GM23338 (cell line): ENCODE measurements at regions not wholly inside any gene's neighbourhood (a gene's known extent, or its start where the extent isn't known, plus 50 kb on each side); places are given as distances from the start of the nearest gene placed in this dataset.

Experiments
- ATAC-seq: fragments of 200-7000 bp; cut with Tn5 transposase; 3 replicates; pipeline ENCODE4 v1.9.1; 2020
- DNase-seq: peaks from one replicate; pipeline ENCODE4 v3.0.0-alpha.2; 2015; ENCODE audit warnings: low spot score
- H2AFZ ChIP-seq: fragments of 200-600 bp; sonication (generic); 2 replicates; pipeline ENCODE4 v1.8.0; 2016; ENCODE audit warnings: antibody characterized with exemption, mild to moderate bottlenecking, moderate library complexity
- H3F3A ChIP-seq: fragments of 200-600 bp; sonication (generic); replicated peaks from 2 replicates; pipeline ENCODE4 v1.8.0; 2017; ENCODE audit warnings: antibody characterized with exemption, mixed run types, low read depth
- H3K27ac ChIP-seq: fragments of 200-600 bp; sonication (generic); 2 replicates; pipeline ENCODE4 v1.6.1; 2016; ENCODE audit warnings: low read depth
- H3K27me3 ChIP-seq: fragments of 200-600 bp; sonication (generic); 2 replicates; pipeline ENCODE4 v1.8.0; 2016; ENCODE audit warnings: mild to moderate bottlenecking, mixed run types, moderate library complexity; ENCODE audit not compliant: insufficient read depth
- H3K36me3 ChIP-seq: fragments of 200-600 bp; sonication (generic); 2 replicates; pipeline ENCODE4 v1.8.0; 2016; ENCODE audit warnings: mild to moderate bottlenecking; ENCODE audit not compliant: insufficient read depth
- H3K4me1 ChIP-seq: fragments of 200-600 bp; sonication (generic); 2 replicates; pipeline ENCODE4 v1.8.0; 2016; ENCODE audit warnings: mild to moderate bottlenecking, moderate library complexity; ENCODE audit not compliant: insufficient read depth
- H3K4me2 ChIP-seq: fragments of 200-600 bp; sonication (generic); 2 replicates; pipeline ENCODE4 v1.7.1; 2017; ENCODE audit warnings: mixed run types
- H3K4me3 ChIP-seq: fragments of 200-600 bp; sonication (generic); 2 replicates; pipeline ENCODE4 v1.6.1; 2016; ENCODE audit warnings: mixed run types
- H3K79me2 ChIP-seq: fragments of 200-600 bp; sonication (generic); replicated peaks from 2 replicates; pipeline ENCODE4 v1.8.0; 2017; ENCODE audit warnings: mild to moderate bottlenecking; ENCODE audit not compliant: insufficient read depth
- H3K9me2 ChIP-seq: fragments of 200-600 bp; sonication (generic); 2 replicates; pipeline ENCODE4 v1.8.0; 2017; ENCODE audit not compliant: insufficient read depth
- H4K20me1 ChIP-seq: fragments of 200-600 bp; sonication (generic); replicated peaks from 2 replicates; pipeline ENCODE4 v1.8.0; 2017; ENCODE audit warnings: mild to moderate bottlenecking; ENCODE audit not compliant: insufficient read depth
- H3K27ac Mint-ChIP-seq: 2 replicates; pipeline ENCODE4 v1.8.0; 2020; ENCODE audit warnings: inconsistent platforms, mild to moderate bottlenecking, moderate library complexity, mixed read lengths
- H3K27me3 Mint-ChIP-seq: 3 replicates; pipeline ENCODE4 v1.8.0; 2022; ENCODE audit warnings: low read depth, mild to moderate bottlenecking, moderate library complexity, mixed read lengths, inconsistent platforms; ENCODE audit not compliant: insufficient read depth, poor library complexity
- H3K36me3 Mint-ChIP-seq: 3 replicates; pipeline ENCODE4 v1.8.0; 2021; ENCODE audit warnings: low read depth, mild to moderate bottlenecking, inconsistent platforms, moderate library complexity, mixed read lengths
- H3K4me1 Mint-ChIP-seq: 3 replicates; pipeline ENCODE4 v1.8.0; 2020; ENCODE audit warnings: mild to moderate bottlenecking, inconsistent platforms, mixed read lengths
- H3K4me3 Mint-ChIP-seq: 3 replicates; pipeline ENCODE4 v1.8.0; 2021; ENCODE audit warnings: moderate library complexity, mild to moderate bottlenecking, inconsistent platforms, mixed read lengths
- H3K9me3 Mint-ChIP-seq: 3 replicates; pipeline ENCODE4 v1.8.0; 2020; ENCODE audit warnings: moderate library complexity, mild to moderate bottlenecking, inconsistent platforms, mixed read lengths
- CREB1 ChIP-seq: fragments of 250-450 bp; sonication (Bioruptor Pico); IDR thresholded peaks from 2 replicates; pipeline ENCODE4 v1.5.0; 2020; ENCODE audit warnings: low read depth, mild to moderate bottlenecking, moderate library complexity
- EZH2 ChIP-seq: fragments of 200-600 bp; sonication (generic); IDR thresholded peaks from one replicate; pipeline ENCODE4 v1.8.0; 2017; ENCODE audit warnings: antibody characterized with exemption, mild to moderate bottlenecking, low read depth; ENCODE audit not compliant: unreplicated experiment
- ZNF114 ChIP-seq: fragments of 250-450 bp; sonication (Bioruptor Pico); IDR thresholded peaks from 2 replicates; pipeline ENCODE4 v1.5.0; 2020; ENCODE audit warnings: mild to moderate bottlenecking, moderate library complexity
- ZNF331 ChIP-seq: fragments of 250-450 bp; sonication (Bioruptor Pico); IDR thresholded peaks from 2 replicates; pipeline ENCODE4 v1.5.0; 2020; ENCODE audit warnings: low read depth, mild to moderate bottlenecking, moderate library complexity
- TF ChIP-seq, protein P1 (sequence below): IDR thresholded peaks from one replicate; pipeline ENCODE4 v1.6.1; 2018; ENCODE audit warnings: antibody characterized with exemption; ENCODE audit not compliant: unreplicated experiment
- TF ChIP-seq, protein P2 (sequence below): IDR thresholded peaks from 2 replicates; pipeline ENCODE4 v1.6.1; 2016; ENCODE audit warnings: antibody characterized with exemption

DNA sequence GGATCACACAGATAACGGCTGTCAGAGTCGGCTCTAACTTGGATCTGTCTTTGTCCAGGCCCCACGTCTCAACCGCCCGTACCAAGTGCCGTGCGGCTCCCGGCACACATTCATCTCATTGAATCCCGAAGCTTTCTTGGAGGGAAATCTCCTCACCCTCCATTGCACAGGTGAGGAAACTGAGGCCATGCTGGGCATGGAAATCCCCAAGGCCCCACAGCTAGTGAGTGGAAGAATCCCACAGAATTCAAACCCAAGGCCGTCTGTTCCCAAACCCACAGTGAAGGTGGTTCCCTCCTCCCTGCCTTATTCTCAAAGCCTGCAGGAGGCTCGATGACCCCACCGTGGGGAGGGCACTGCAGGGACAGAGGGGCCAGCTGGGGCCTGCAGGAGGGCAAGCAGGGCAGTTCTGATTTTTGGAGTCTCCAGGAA, 437.9 kb downstream of the MATN1 start:
- H3K27me3 ChIP-seq, result no peaks in the 10 kb centered on the region
- H3K9me3 Mint-ChIP-seq, result no peaks in the 10 kb centered on the region
- H3K4me3 Mint-ChIP-seq, result no peak overlapping the region
- no peak overlapping the region for H2AFZ ChIP-seq
- no peaks in the 10 kb centered on the region; the same call in 2 of the 3 replicates for H3K4me1 Mint-ChIP-seq
- H3K9me2 ChIP-seq, result no peaks in the 10 kb centered on the region
- H3K79me2 ChIP-seq, result no peaks in the 10 kb centered on the region
- no peaks in the 10 kb centered on the region for H3K36me3 Mint-ChIP-seq
- no peaks in the 10 kb centered on the region for H4K20me1 ChIP-seq
- no peaks in the 10 kb centered on the region for H3K27me3 Mint-ChIP-seq
- no peak overlapping the region for H3K4me2 ChIP-seq
- no peak for TF ChIP-seq ZNF331
- TF ChIP-seq, protein P1, sequence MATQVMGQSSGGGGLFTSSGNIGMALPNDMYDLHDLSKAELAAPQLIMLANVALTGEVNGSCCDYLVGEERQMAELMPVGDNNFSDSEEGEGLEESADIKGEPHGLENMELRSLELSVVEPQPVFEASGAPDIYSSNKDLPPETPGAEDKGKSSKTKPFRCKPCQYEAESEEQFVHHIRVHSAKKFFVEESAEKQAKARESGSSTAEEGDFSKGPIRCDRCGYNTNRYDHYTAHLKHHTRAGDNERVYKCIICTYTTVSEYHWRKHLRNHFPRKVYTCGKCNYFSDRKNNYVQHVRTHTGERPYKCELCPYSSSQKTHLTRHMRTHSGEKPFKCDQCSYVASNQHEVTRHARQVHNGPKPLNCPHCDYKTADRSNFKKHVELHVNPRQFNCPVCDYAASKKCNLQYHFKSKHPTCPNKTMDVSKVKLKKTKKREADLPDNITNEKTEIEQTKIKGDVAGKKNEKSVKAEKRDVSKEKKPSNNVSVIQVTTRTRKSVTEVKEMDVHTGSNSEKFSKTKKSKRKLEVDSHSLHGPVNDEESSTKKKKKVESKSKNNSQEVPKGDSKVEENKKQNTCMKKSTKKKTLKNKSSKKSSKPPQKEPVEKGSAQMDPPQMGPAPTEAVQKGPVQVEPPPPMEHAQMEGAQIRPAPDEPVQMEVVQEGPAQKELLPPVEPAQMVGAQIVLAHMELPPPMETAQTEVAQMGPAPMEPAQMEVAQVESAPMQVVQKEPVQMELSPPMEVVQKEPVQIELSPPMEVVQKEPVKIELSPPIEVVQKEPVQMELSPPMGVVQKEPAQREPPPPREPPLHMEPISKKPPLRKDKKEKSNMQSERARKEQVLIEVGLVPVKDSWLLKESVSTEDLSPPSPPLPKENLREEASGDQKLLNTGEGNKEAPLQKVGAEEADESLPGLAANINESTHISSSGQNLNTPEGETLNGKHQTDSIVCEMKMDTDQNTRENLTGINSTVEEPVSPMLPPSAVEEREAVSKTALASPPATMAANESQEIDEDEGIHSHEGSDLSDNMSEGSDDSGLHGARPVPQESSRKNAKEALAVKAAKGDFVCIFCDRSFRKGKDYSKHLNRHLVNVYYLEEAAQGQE, result no peak
- H3F3A ChIP-seq, result no peaks in the 10 kb centered on the region
- no peak overlapping the region for H3K27ac ChIP-seq
- no peaks in the 10 kb centered on the region for H3K4me1 ChIP-seq
- H3K4me3 ChIP-seq, result no peak overlapping the region
- DNase-seq (no peak), ATAC-seq (no peak)
- H3K36me3 ChIP-seq, result no peaks in the 10 kb centered on the region
- H3K27ac Mint-ChIP-seq, result no peak overlapping the region

DNA sequence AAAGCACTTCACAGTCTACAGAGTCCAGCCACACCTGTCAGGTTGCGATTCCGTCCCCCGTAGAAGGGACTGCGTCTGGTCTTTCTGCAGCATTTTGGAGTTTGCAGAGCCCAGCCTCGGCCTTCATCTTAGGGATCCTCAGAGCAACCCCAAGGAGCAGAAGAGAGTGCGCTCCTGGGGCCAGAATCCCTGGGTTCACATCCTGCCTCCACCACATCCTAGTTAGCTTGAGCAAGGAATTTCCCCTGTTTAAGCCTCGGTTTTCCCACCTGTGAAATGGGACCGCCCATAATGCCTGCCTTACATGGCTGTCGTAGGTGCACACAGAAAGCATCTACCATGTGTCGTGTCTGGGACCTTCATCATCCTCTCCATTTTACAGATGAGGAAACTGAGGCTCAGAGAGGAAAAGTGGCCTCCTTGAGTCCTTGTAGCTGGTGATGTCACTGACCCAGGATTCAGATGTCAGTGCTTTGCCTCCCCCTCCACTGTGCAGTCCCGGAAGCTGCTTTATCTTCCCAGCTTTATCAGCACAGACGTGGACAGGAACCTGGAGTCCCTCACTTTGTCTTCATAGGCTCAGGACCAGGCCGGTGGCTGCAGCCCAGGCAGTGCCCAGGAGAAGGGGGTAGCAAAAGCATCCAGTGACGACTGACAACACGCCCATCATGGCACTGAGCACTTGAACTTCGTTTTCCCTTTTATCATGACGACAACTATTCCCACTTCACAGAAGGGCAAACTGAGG, 438.5 kb downstream of the MATN1 start:
- no peaks in the 10 kb centered on the region; the same call in 2 of the 3 replicates for H3K4me1 Mint-ChIP-seq

More for the DNA sequence above, 438.5 kb downstream of the MATN1 start:
- Mint-ChIP-seq H3K27ac (no peak overlapping the region), H3K36me3 (no peaks in the 10 kb centered on the region), H3K9me3 (no peaks in the 10 kb centered on the region), H3K4me3 (no peak overlapping the region), H3K27me3 (no peaks in the 10 kb centered on the region)
- no peak overlapping the region for H3K27ac ChIP-seq
- H3K4me1 ChIP-seq, result no peaks in the 10 kb centered on the region
- DNase-seq, result no peak
- H3K27me3 ChIP-seq, result no peaks in the 10 kb centered on the region
- no peaks in the 10 kb centered on the region for H4K20me1 ChIP-seq
- H3F3A ChIP-seq, result no peaks in the 10 kb centered on the region
- no peaks in the 10 kb centered on the region for H3K79me2 ChIP-seq
- H3K4me3 ChIP-seq, result no peak overlapping the region
- no peaks in the 10 kb centered on the region for H3K36me3 ChIP-seq
- no peak overlapping the region for H3K4me2 ChIP-seq
- no peak for ATAC-seq
- no peak for TF ChIP-seq ZNF114 (CRISPR knock-in tag)
- TF ChIP-seq EZH2, result no peak
- no peak for TF ChIP-seq CREB1 (CRISPR knock-in tag)
- TF ChIP-seq, protein P2, sequence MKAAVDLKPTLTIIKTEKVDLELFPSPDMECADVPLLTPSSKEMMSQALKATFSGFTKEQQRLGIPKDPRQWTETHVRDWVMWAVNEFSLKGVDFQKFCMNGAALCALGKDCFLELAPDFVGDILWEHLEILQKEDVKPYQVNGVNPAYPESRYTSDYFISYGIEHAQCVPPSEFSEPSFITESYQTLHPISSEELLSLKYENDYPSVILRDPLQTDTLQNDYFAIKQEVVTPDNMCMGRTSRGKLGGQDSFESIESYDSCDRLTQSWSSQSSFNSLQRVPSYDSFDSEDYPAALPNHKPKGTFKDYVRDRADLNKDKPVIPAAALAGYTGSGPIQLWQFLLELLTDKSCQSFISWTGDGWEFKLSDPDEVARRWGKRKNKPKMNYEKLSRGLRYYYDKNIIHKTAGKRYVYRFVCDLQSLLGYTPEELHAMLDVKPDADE, result no peak
- TF ChIP-seq ZNF331, result no peak
- H2AFZ ChIP-seq, result no peak overlapping the region
- H3K9me2 ChIP-seq, result no peaks in the 10 kb centered on the region
